Thoracic aorta (tissue), 2 donors: ENCODE measurements at regions not wholly inside any gene's neighbourhood (a gene's known extent, or its start where the extent isn't known, plus 50 kb on each side); places are given as distances from the start of the nearest gene placed in this dataset.
"Not testable (repeated sequence)": the region's sequence is repeated elsewhere in the genome, so short reads cannot be mapped to it uniquely, and the experiment has no call there.

ENCODE experiments used
- ATAC-seq: fragments of 150-250 bp; one replicate; pipeline ENCODE4 v1.8.0; 2017; ENCODE audit warnings: low read depth; ENCODE audit not compliant: insufficient number of reproducible peaks, low FRiP score
- DNase-seq: peaks from one replicate; pipeline ENCODE4 v3.0.0-alpha.2; 2020; ENCODE audit warnings: low spot score
- H3K27ac ChIP-seq, 2 donors: fragments of 200-600 bp; sonication (generic); 1 replicate in 1 of 2; 2 replicates in 1 of 2; pipeline ENCODE4 v1.5.1; 2016; ENCODE audit warnings: mild to moderate bottlenecking in 2 of 2, moderate library complexity in 2 of 2
- H3K27me3 ChIP-seq: fragments of 200-600 bp; sonication (generic); replicated peaks from 2 replicates; pipeline ENCODE4 v1.6.0; 2016; ENCODE audit warnings: mild to moderate bottlenecking; ENCODE audit not compliant: insufficient read depth
- H3K36me3 ChIP-seq: fragments of 200-600 bp; sonication (generic); one replicate; pipeline ENCODE4 v1.5.1; 2016
- H3K4me1 ChIP-seq, 2 donors: fragments of 200-600 bp; sonication (generic); 1 replicate in 1 of 2; 2 replicates in 1 of 2; pipeline versions ENCODE4 v1.5.1 to v1.6.0; 2016; ENCODE audit warnings: low read depth in 2 of 2, mild to moderate bottlenecking in 1 of 2; ENCODE audit not compliant: control insufficient read depth in 1 of 2
- H3K4me3 ChIP-seq: fragments of 200-600 bp; sonication (generic); 2 replicates; pipeline ENCODE4 v1.5.1; 2016; ENCODE audit warnings: mild to moderate bottlenecking
- H3K9me3 ChIP-seq: fragments of 200-600 bp; sonication (generic); 2 replicates; pipeline ENCODE4 v1.5.1; 2016
- CTCF ChIP-seq: fragments of 200-600 bp; sonication (generic); IDR thresholded peaks from one replicate; pipeline ENCODE4 v1.5.1; 2019; ENCODE audit warnings: antibody characterized with exemption

- Histone ChIP-seq H3K9me3 (no peaks in the 10 kb centered on the region), H3K36me3 (no peaks in the 10 kb centered on the region), H3K4me1 (no peaks in the 10 kb centered on the region), H3K4me3 (no peak overlapping the region), H3K27me3 (no peaks in the 10 kb centered on the region), H3K27ac (no peak overlapping the region)
- ATAC-seq = no peak
- TF ChIP-seq CTCF = no peak
- no peak for DNase-seq
Measured at GRCh38 chr12:114499338-114499737, 93.4 kb upstream of the TBX5 start.

- Histone ChIP-seq H3K27me3 (no peaks in the 10 kb centered on the region), H3K9me3 (no peaks in the 10 kb centered on the region), H3K36me3 (no peaks in the 10 kb centered on the region), H3K4me1 (no peaks in the 10 kb centered on the region), H3K4me3 (no peak overlapping the region), H3K27ac (no peak overlapping the region)
- no peak for TF ChIP-seq CTCF
- DNase-seq (no peak), ATAC-seq (no peak)
Measured at GRCh38 chr12:114491916-114492315, 86.0 kb upstream of the TBX5 start.

GRCh38 chr12:114484822-114485459 lies 79.0 kb upstream of the TBX5 start:
- not testable (repeated sequence) for DNase-seq, H3K36me3 ChIP-seq, H3K27me3 ChIP-seq, H3K27ac ChIP-seq, H3K9me3 ChIP-seq, ATAC-seq, H3K4me3 ChIP-seq
- peaks cover 6 to 14% of the 10 kb centered on the region in 2 donors for H3K4me1 ChIP-seq

- peaks cover 6 to 17% of the 10 kb centered on the region in 2 donors for H3K4me1 ChIP-seq
- no peak overlapping the region for H3K4me3 ChIP-seq
- ATAC-seq = no peak
- DNase-seq = no peak
- H3K36me3 ChIP-seq = no peaks in the 10 kb centered on the region
- peaks cover 13% of the 10 kb centered on the region for H3K27me3 ChIP-seq
- no peak for TF ChIP-seq CTCF
- peaks cover 4% of the 10 kb centered on the region for H3K9me3 ChIP-seq
- no peak overlapping the region for H3K27ac ChIP-seq
Measured at GRCh38 chr12:114483996-114484395, 78.1 kb upstream of the TBX5 start.

- no peak overlapping the region for H3K4me3 ChIP-seq
- peaks cover 6 to 17% of the 10 kb centered on the region in 2 donors for H3K4me1 ChIP-seq
- no peaks in the 10 kb centered on the region for H3K36me3 ChIP-seq
- peaks cover 2% of the 10 kb centered on the region for H3K9me3 ChIP-seq
- no peak overlapping the region for H3K27ac ChIP-seq
- no peak for TF ChIP-seq CTCF
- H3K27me3 ChIP-seq = peaks cover 16% of the 10 kb centered on the region
- ATAC-seq (no peak), DNase-seq (no peak)
Measured at GRCh38 chr12:114481200-114481535, 75.2 kb upstream of the TBX5 start.
